ENCODE measurements at regions not wholly inside any gene's neighbourhood (a gene's known extent, or its start where the extent isn't known, plus 50 kb on each side); places are given as distances from the start of the nearest gene placed in this dataset.

- no peak for TF ChIP-seq TAF1 (IDR thresholded peaks at IDR 0.05; ENCODE audit: borderline replicate concordance, insufficient read depth, low read length)
- no peak for TF ChIP-seq POLR2AphosphoS5 (IDR thresholded peaks at IDR 0.05; ENCODE audit: low read depth, low read length)
- no peak for TF ChIP-seq SIN3A (IDR thresholded peaks at IDR 0.05; ENCODE audit: borderline replicate concordance, insufficient read depth, low read length)
Observed at GRCh38 chr15:31560643-31561042, 234.0 kb downstream of the KLF13 start.

Measured in PFSK-1 (cell line).